ENCODE measurements at regions not wholly inside any gene's neighbourhood (a gene's known extent, or its start where the extent isn't known, plus 50 kb on each side); places are given as distances from the start of the nearest gene placed in this dataset.

DNA sequence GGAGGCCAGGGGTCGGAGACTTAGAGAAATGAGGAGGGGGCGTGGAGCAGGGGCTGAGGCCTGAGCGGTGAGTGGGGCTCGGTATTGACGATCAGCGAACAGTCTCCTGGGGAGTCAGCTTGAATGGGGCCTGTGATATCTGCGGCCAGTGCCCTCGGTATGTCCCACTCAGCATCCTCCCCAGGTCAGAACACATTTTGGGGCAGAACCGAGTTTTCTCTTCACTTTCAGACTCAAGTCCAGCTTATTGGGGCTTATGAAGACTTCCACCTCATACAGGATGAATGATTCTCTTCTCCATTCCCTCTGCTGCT is 82.6 kb downstream of the RRM2 start:
- TF ChIP-seq, protein P1, sequence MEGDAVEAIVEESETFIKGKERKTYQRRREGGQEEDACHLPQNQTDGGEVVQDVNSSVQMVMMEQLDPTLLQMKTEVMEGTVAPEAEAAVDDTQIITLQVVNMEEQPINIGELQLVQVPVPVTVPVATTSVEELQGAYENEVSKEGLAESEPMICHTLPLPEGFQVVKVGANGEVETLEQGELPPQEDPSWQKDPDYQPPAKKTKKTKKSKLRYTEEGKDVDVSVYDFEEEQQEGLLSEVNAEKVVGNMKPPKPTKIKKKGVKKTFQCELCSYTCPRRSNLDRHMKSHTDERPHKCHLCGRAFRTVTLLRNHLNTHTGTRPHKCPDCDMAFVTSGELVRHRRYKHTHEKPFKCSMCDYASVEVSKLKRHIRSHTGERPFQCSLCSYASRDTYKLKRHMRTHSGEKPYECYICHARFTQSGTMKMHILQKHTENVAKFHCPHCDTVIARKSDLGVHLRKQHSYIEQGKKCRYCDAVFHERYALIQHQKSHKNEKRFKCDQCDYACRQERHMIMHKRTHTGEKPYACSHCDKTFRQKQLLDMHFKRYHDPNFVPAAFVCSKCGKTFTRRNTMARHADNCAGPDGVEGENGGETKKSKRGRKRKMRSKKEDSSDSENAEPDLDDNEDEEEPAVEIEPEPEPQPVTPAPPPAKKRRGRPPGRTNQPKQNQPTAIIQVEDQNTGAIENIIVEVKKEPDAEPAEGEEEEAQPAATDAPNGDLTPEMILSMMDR (IDR thresholded peaks at IDR 0.05) = no peak
- no peak for TF ChIP-seq POLR2A (IDR thresholded peaks at IDR 0.05)
